CD4-positive, alpha-beta memory T cell (primary cell): ENCODE measurements at regions not wholly inside any gene's neighbourhood (a gene's known extent, or its start where the extent isn't known, plus 50 kb on each side); places are given as distances from the start of the nearest gene placed in this dataset.

Experiments used
- CTCF ChIA-PET: fragments of 350-600 bp; sonication (Branson Sonifier 250); formaldehyde crosslinking; loops from one replicate; lab custom pipeline; 2021; ENCODE audit warnings: inconsistent platforms; ENCODE audit not compliant: partially characterized antibody; lab: Charles Lee
- POLR2A ChIA-PET: fragments of 350-600 bp; sonication (Branson Sonifier 250); formaldehyde crosslinking; loops from one replicate; lab custom pipeline; 2021; ENCODE audit not compliant: partially characterized antibody; lab: Charles Lee
- DNase-seq, 5 donors: peaks; one replicate each; pipeline versions ENCODE4 v3.0.0 to v3.0.0-alpha.2; 2020 to 2022; ENCODE audit warnings: mixed read lengths in 1 of 5
- H3K27ac ChIP-seq: one replicate; pipeline ENCODE4 v1.7.0; 2013; ENCODE audit warnings: low read depth, low read length
- H3K27me3 ChIP-seq: 2 replicates; pipeline ENCODE4 v1.7.0; 2013; ENCODE audit warnings: mild to moderate bottlenecking, low read length, moderate library complexity; ENCODE audit not compliant: insufficient read depth
- H3K36me3 ChIP-seq: 2 replicates; pipeline ENCODE4 v1.7.0; 2013; ENCODE audit warnings: mild to moderate bottlenecking, low read length, moderate library complexity; ENCODE audit not compliant: insufficient read depth
- H3K4me1 ChIP-seq: 2 replicates; pipeline ENCODE4 v1.7.0; 2013; ENCODE audit warnings: mild to moderate bottlenecking, low read length, moderate library complexity; ENCODE audit not compliant: insufficient read depth
- H3K4me3 ChIP-seq, 2 donors: one replicate each; pipeline ENCODE4 v1.7.0; 2013; ENCODE audit warnings: low read length in 2 of 2, mild to moderate bottlenecking in 1 of 2
- H3K9me3 ChIP-seq, 2 donors: one replicate each; pipeline ENCODE4 v1.7.0; 2013; ENCODE audit warnings: low read length in 2 of 2, control low read depth in 1 of 2; ENCODE audit not compliant: control insufficient read depth in 1 of 2
- H3K27ac Mint-ChIP-seq, 7 donors: one replicate each; pipeline ENCODE4 v1.8.0; 2020 to 2021; ENCODE audit warnings: mixed read lengths in 7 of 7, mild to moderate bottlenecking in 6 of 7, inconsistent platforms in 3 of 7, moderate library complexity in 3 of 7
- H3K27me3 Mint-ChIP-seq, 2 donors: one replicate each; pipeline ENCODE4 v1.8.0; 2020 to 2021; ENCODE audit warnings: mixed read lengths in 2 of 2
- H3K36me3 Mint-ChIP-seq, 2 donors: one replicate each; pipeline ENCODE4 v1.8.0; 2020 to 2021; ENCODE audit warnings: mixed read lengths in 2 of 2, inconsistent platforms in 1 of 2, mild to moderate bottlenecking in 1 of 2
- H3K4me1 Mint-ChIP-seq, 4 donors: one replicate each; pipeline ENCODE4 v1.8.0; 2020 to 2021; ENCODE audit warnings: mixed read lengths in 4 of 4, mild to moderate bottlenecking in 1 of 4
- H3K4me3 Mint-ChIP-seq, 8 donors: one replicate each; pipeline ENCODE4 v1.8.0; 2020 to 2021; ENCODE audit warnings: mixed read lengths in 8 of 8, mild to moderate bottlenecking in 7 of 8, moderate library complexity in 6 of 8, inconsistent platforms in 3 of 8
- H3K9me3 Mint-ChIP-seq, 8 donors: one replicate each; pipeline ENCODE4 v1.8.0; 2020 to 2021; ENCODE audit warnings: mixed read lengths in 8 of 8, mild to moderate bottlenecking in 5 of 8, inconsistent platforms in 3 of 8, moderate library complexity in 1 of 8
- intact Hi-C: fragments of 100-400 bp; cut with micrococcal nuclease; formaldehyde crosslinking; loops from one replicate; pipeline ENCODE4 v1.15.1; 2023

DNA sequence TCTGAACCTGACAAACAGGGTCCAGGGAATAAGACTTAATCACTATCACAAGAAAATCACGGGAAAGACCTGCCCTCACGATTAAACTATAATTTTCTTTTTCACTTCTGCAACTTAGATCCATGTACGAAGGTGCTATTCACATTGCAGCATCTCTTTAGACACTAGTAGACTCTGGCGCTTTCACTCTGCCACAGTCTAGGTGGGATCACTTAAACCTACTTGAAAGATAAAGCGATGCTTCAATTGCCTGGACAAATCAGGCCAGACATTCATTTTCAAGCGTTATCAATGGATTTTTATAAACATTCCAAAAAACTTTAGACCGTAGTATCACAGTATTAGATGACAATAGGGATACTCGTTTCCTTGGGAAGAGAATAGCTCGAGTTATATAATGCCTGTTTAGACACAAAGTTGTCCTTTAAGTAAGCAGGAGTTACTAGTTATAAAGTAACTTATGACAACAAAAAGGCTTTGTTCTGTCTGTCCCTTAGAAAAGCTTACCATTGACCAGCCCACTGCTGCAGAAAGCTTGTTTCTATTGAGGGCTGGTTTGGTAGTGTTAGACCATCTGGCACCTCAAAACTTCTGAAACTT is 367.3 kb downstream of the UTRN start:
- intact Hi-C loops: no loop called here
- Mint-ChIP-seq H3K4me1 (peaks cover 39 to 56% (median 48%) of the 10 kb centered on the region in 4 donors), H3K27ac (peak overlapping the region in 2 of 7 donors; percentile 38 to 42), H3K27me3 (no peaks in the 10 kb centered on the region), H3K9me3 (peaks cover 0 to 6% (median 0%) of the 10 kb centered on the region in 8 donors), H3K36me3 (peaks cover 9 to 28% of the 10 kb centered on the region in 2 donors), H3K4me3 (peak overlapping the region in 1 of 8 donors; percentile 20)
- Histone ChIP-seq H3K27me3 (no peaks in the 10 kb centered on the region), H3K36me3 (no peaks in the 10 kb centered on the region), H3K4me1 (peaks cover 41% of the 10 kb centered on the region), H3K9me3 (no peaks in the 10 kb centered on the region), H3K27ac (no peak overlapping the region), H3K4me3 (no peak overlapping the region)
- ChIA-PET CTCF (no interaction called here), POLR2A (no interaction called here)
- DNase-seq: no peak

DNA sequence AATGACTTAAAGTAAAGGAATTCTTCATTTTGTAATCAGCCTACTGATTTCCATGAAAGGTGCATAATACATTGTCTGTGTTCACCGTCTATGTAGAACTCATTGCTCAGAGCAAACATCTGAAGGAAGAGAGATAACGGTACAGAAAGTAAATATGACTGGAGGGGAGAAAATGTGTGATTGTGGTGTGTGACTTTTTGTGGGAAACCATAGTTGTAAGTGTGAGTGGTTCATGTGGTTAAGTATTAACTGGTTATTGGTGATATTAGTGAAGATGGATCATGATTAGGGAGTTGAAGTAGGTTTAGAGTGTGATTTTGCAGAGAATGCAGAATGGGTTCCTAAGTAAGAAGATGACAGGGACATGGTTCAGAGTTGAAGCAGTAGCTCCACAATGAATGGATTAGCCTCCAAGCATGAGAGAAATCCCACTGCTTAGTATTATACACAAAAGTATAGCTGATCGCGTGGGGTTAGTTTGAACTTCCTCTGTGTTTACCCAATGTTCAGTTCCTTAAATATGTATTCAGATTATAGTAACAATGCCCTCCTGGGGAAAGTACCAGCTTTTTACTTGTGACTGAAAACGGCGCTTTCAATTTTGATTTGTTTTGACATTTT is 368.9 kb downstream of the UTRN start:
- Mint-ChIP-seq H3K27me3 (no peaks in the 10 kb centered on the region), H3K4me3 (peak overlapping the region; percentile 22 to 78 (median 64)), H3K27ac (peak overlapping the region; percentile 74 to 92 (median 81)), H3K9me3 (peaks cover 0 to 5% (median 0%) of the 10 kb centered on the region in 8 donors), H3K36me3 (peaks cover 6 to 17% of the 10 kb centered on the region in 2 donors), H3K4me1 (peaks cover 49 to 72% (median 61%) of the 10 kb centered on the region in 4 donors)
- ChIA-PET POLR2A (interaction anchor here (0.8 to 1.8 kb wide), 2 partner anchors 9 to 11 kb away, joined by 4 to 6 read pairs; no protein-coding TSS in a partner anchor), CTCF (interaction anchor here (0.7 kb wide), 1 partner anchor 1133 kb away, joined by 3 read pairs; no protein-coding TSS in a partner anchor)
- peak overlapping the region; percentile 24 for H3K27ac ChIP-seq
- no peaks in the 10 kb centered on the region for H3K27me3 ChIP-seq
- peaks cover 57% of the 10 kb centered on the region for H3K4me1 ChIP-seq
- H3K36me3 ChIP-seq: no peaks in the 10 kb centered on the region
- no peaks in the 10 kb centered on the region for H3K9me3 ChIP-seq
- DNase-seq: peak; percentile 11 to 37 (median 21)
- no peak overlapping the region for H3K4me3 ChIP-seq
- intact Hi-C loops: loop anchor here (1.0 kb wide), 1 partner anchor 9 kb away; no protein-coding TSS in a partner anchor

DNA sequence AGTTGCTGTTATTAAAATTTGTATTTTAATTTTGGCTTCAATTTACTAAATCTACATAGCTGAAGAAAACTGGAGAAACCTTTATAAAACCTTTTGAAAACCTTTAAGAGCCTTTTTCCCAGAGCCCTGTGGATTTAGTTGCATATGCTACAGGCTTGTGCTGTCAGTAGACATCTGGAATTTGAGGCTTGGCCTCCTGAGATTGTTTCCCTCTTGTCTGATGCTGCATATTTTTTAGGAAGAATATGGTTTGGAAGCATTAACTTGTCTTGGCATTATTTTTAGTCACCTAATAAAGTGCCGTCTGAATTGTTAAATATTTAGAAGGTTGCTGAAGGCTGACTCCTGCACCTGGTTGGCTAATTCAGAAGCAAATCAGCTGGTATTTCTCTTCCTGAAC is 369.4 kb downstream of the UTRN start:
- no peaks in the 10 kb centered on the region for H3K36me3 ChIP-seq
- H3K9me3 Mint-ChIP-seq: no peaks in the 10 kb centered on the region
- H3K4me3 ChIP-seq: no peak overlapping the region
- no peaks in the 10 kb centered on the region for H3K27me3 ChIP-seq
- peaks cover 54 to 77% (median 65%) of the 10 kb centered on the region in 4 donors for H3K4me1 Mint-ChIP-seq
- H3K9me3 ChIP-seq: no peaks in the 10 kb centered on the region
- DNase-seq: no peak
- intact Hi-C loops: loop anchor here (1.0 kb wide), 1 partner anchor 9 kb away; no protein-coding TSS in a partner anchor
- ChIA-PET CTCF (no interaction called here), POLR2A (interaction anchor here (0.8 to 1.8 kb wide), 2 partner anchors 10 kb away, joined by 4 to 6 read pairs; no protein-coding TSS in a partner anchor)
- peak overlapping the region; percentile 24 for H3K27ac ChIP-seq
- peak overlapping the region; percentile 33 to 92 (median 81) for H3K27ac Mint-ChIP-seq
- peak overlapping the region in 4 of 8 donors; percentile 59 to 78 (median 62) for H3K4me3 Mint-ChIP-seq
- H3K4me1 ChIP-seq: peaks cover 63% of the 10 kb centered on the region
- H3K27me3 Mint-ChIP-seq: no peaks in the 10 kb centered on the region
- peaks cover 6 to 12% of the 10 kb centered on the region in 2 donors for H3K36me3 Mint-ChIP-seq

DNA sequence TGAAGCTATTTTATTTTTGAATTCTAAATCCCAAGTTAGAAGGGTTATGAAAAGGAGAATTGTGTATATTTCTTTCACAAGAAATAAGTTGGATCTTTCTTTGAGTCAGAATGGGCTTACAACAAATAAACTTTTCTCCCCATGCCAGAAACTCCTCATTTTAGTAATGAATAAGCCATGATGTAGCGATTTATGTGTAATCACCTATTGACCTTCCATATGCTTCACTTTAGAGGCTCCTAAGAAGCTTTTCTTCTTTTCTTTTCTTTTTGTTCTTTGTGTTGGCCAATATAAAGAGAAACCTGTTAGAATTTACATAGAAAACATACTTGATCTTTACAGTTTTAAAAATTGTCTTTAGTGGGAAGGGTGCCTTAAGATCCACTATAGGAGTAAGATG is 370.2 kb downstream of the UTRN start:
- CTCF ChIA-PET: interaction anchor here (1.9 kb wide), 1 partner anchor 73 kb away, joined by 4 read pairs; no protein-coding TSS in a partner anchor
- no peaks in the 10 kb centered on the region for H3K36me3 ChIP-seq
- Mint-ChIP-seq H3K4me1 (peaks cover 54 to 77% (median 65%) of the 10 kb centered on the region in 4 donors), H3K27ac (peak overlapping the region; percentile 1 to 88 (median 74)), H3K4me3 (peak overlapping the region in 2 of 8 donors; percentile 6 to 41), H3K27me3 (no peaks in the 10 kb centered on the region), H3K9me3 (no peaks in the 10 kb centered on the region), H3K36me3 (peaks cover 5 to 7% of the 10 kb centered on the region in 2 donors)
- H3K27me3 ChIP-seq: no peaks in the 10 kb centered on the region
- no peak overlapping the region for H3K4me3 ChIP-seq
- no peaks in the 10 kb centered on the region for H3K9me3 ChIP-seq
- no peak for DNase-seq
- intact Hi-C loops: no loop called here
- POLR2A ChIA-PET: interaction anchor here (1.8 kb wide), 1 partner anchor 9 kb away, joined by 6 read pairs; no protein-coding TSS in a partner anchor
- H3K27ac ChIP-seq: peak overlapping the region; percentile 1
- H3K4me1 ChIP-seq: peaks cover 71% of the 10 kb centered on the region

DNA sequence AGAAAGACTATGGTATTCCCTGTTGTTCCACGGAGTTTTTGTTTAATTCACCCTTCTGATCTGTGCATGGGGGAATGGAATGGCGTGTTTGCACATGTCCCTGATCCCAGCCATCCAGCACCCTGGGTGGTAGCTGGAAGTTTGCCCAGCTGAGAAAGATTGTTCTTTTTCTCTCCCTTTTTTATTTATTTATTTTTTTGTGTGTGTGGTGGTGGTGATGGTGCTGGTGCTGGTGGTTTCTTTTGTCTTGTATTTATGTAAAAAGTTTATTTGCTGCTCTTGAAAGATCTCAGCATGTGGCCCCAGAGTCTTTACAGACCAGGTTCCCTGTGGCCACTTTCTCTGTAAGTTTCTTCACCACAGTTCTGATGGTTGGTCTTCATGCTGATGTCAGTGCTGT is 372.6 kb downstream of the UTRN start:
- H3K9me3 ChIP-seq: no peaks in the 10 kb centered on the region
- intact Hi-C loops: no loop called here
- no peaks in the 10 kb centered on the region for H3K27me3 ChIP-seq
- CTCF ChIA-PET: interaction anchor here (1.0 kb wide), 1 partner anchor 11 kb away, joined by 3 read pairs; no protein-coding TSS in a partner anchor
- Mint-ChIP-seq H3K9me3 (no peaks in the 10 kb centered on the region), H3K27me3 (no peaks in the 10 kb centered on the region), H3K36me3 (peaks cover 5 to 7% of the 10 kb centered on the region in 2 donors), H3K4me1 (peaks cover 54 to 83% (median 69%) of the 10 kb centered on the region in 4 donors), H3K4me3 (peak overlapping the region in 2 of 8 donors; percentile 11 to 19), H3K27ac (peak overlapping the region in 6 of 7 donors; percentile 35 to 89 (median 67))
- POLR2A ChIA-PET: interaction anchor here (1.4 kb wide), 1 partner anchor 10 kb away, joined by 4 read pairs; no protein-coding TSS in a partner anchor
- H3K36me3 ChIP-seq: no peaks in the 10 kb centered on the region
- H3K27ac ChIP-seq: no peak overlapping the region
- peaks cover 70% of the 10 kb centered on the region for H3K4me1 ChIP-seq
- no peak for DNase-seq
- H3K4me3 ChIP-seq: no peak overlapping the region

DNA sequence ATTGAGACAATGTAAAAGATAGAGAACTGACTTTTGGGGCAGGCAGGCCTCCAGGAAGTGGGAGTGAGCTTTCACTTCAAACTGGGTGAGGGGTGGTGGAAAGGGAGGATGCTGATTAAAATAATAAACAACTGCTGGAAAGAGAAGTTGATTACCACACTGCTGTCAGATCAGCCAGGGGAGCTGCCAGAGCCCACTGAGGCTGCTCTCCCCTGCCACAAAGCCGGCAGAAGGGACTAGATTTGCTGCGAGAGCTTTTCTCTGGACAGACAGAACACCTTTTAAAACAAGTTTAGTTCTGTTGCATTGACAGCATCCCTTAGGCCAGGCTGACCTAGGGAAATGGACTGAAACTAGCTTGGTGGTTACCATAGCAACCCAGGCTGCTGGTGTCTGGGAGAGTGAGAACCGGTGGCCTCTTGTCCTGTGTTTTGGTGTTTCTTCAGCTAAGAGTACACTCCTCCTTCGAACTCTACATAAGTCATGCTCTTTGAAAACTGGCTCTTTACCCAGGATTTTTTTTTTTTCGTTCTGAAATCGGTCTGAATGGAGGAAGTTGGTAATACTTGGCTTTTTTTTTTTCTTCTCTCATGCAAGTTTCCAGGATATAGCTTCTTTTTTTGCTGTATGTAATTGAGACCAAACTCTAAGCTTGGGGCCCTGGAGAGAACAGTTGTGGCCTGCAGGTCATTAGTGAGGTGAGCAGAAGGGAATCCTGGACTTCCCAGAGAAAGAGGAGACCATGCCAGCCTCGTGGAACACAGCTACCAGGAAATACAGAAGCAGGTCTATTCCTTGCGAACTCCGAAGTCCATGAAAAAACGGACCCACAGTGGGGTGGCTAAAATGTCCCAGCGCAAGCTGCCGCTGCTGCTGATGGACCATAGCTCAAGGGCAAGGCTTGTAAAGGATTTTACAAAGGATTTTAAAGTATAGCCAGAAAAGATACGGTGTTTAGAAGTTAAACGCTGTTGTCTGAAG is 374.4 kb downstream of the UTRN start:
- Mint-ChIP-seq H3K27ac (peak overlapping the region; percentile 85 to 96 (median 93)), H3K4me3 (peak overlapping the region; percentile 57 to 83 (median 68)), H3K27me3 (no peaks in the 10 kb centered on the region), H3K9me3 (no peaks in the 10 kb centered on the region), H3K4me1 (peaks cover 57 to 84% (median 71%) of the 10 kb centered on the region in 4 donors), H3K36me3 (peaks cover 6 to 7% of the 10 kb centered on the region in 2 donors)
- no peaks in the 10 kb centered on the region for H3K27me3 ChIP-seq
- peaks cover 69% of the 10 kb centered on the region for H3K4me1 ChIP-seq
- peak in 4 of 5 donors; percentile 13 to 27 (median 24) for DNase-seq
- H3K27ac ChIP-seq: peak overlapping the region; percentile 18
- ChIA-PET POLR2A (interaction anchor here (0.9 to 2.2 kb wide), 2 partner anchors 15 to 18 kb away, joined by 3 to 10 read pairs; no protein-coding TSS in a partner anchor), CTCF (interaction anchor here (0.9 to 1.3 kb wide), 3 partner anchors 10 to 12 kb away, joined by 3 to 4 read pairs (median 3); no protein-coding TSS in a partner anchor)
- intact Hi-C loops: no loop called here
- H3K4me3 ChIP-seq: no peak overlapping the region
- H3K9me3 ChIP-seq: no peaks in the 10 kb centered on the region
- no peaks in the 10 kb centered on the region for H3K36me3 ChIP-seq
